Type B pancreatic cell (in vitro differentiated cells): ENCODE measurements at regions not wholly inside any gene's neighbourhood (a gene's known extent, or its start where the extent isn't known, plus 50 kb on each side); places are given as distances from the start of the nearest gene placed in this dataset.

Experiments
- DNase-seq: peaks from one replicate; pipeline ENCODE4 v3.0.0; 2021; ENCODE audit warnings: mixed read lengths; ENCODE audit not compliant: unreplicated experiment; ENCODE audit errors: extremely low spot score
- H3K27ac Mint-ChIP-seq: 2 replicates; pipeline ENCODE4 v1.8.0; 2021; ENCODE audit warnings: mild to moderate bottlenecking, mixed read lengths
- H3K27me3 Mint-ChIP-seq: 2 replicates; pipeline ENCODE4 v1.8.0; 2021; ENCODE audit warnings: mixed read lengths
- H3K36me3 Mint-ChIP-seq: 2 replicates; pipeline ENCODE4 v1.8.0; 2021; ENCODE audit warnings: mixed read lengths
- H3K4me1 Mint-ChIP-seq: one replicate; pipeline ENCODE4 v1.8.0; 2021; ENCODE audit warnings: mixed read lengths; ENCODE audit not compliant: unreplicated experiment
- H3K4me3 Mint-ChIP-seq: 2 replicates; pipeline ENCODE4 v1.8.0; 2021; ENCODE audit warnings: mild to moderate bottlenecking, mixed read lengths
- H3K9me3 Mint-ChIP-seq: 2 replicates; pipeline ENCODE4 v1.8.0; 2021; ENCODE audit warnings: mixed read lengths
- TF ChIP-seq, protein P1 (sequence below): fragments of 200-600 bp; sonication (generic); conservative IDR thresholded peaks from 2 replicates; pipeline ENCODE4 v1.5.0; 2021; ENCODE audit warnings: antibody characterized with exemption, mild to moderate bottlenecking

- H3K27me3 Mint-ChIP-seq: no peaks in the 10 kb centered on the region
- H3K9me3 Mint-ChIP-seq: no peaks in the 10 kb centered on the region
- H3K36me3 Mint-ChIP-seq: peaks cover 3% of the 10 kb centered on the region
- no peak overlapping the region for H3K27ac Mint-ChIP-seq
- no peak for DNase-seq
- TF ChIP-seq, protein P1, sequence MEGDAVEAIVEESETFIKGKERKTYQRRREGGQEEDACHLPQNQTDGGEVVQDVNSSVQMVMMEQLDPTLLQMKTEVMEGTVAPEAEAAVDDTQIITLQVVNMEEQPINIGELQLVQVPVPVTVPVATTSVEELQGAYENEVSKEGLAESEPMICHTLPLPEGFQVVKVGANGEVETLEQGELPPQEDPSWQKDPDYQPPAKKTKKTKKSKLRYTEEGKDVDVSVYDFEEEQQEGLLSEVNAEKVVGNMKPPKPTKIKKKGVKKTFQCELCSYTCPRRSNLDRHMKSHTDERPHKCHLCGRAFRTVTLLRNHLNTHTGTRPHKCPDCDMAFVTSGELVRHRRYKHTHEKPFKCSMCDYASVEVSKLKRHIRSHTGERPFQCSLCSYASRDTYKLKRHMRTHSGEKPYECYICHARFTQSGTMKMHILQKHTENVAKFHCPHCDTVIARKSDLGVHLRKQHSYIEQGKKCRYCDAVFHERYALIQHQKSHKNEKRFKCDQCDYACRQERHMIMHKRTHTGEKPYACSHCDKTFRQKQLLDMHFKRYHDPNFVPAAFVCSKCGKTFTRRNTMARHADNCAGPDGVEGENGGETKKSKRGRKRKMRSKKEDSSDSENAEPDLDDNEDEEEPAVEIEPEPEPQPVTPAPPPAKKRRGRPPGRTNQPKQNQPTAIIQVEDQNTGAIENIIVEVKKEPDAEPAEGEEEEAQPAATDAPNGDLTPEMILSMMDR: no peak
- peaks cover 9% of the 10 kb centered on the region for H3K4me1 Mint-ChIP-seq
- H3K4me3 Mint-ChIP-seq: no peak overlapping the region
Observed at GRCh38 chr12:32049956-32050355, 56.7 kb upstream of the BICD1 start.

DNA sequence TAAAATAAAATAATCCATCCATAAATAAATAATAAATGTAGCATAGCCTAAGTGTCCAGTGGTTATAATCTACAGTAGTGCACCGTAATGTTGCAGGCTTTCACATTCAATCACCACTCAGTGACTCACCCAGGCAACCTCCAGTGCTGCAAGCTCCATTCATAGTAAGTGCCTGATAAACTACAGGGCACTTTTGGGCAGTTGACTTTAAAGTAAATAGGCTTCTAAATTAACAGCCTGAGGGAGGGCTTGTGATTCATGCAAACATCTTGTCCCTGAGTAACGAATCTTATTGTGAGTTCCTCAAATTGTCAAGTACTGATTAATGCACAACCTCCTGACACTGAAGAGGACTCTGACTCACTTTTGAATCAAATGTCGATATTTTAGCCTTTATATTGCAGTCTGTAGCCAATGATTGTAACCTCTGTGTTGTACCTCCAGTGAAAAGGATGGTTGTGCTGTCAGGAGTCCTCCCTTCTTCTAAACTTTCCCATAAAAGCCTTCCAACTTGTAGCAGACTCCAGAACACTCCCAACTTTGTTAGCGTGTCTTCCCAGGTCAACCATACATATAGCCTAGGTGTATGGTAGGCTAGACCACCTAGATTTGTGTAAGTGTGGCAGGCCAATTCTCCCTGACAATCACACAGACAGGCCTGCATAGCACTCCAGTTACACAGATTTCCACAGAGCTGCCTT, 55.0 kb upstream of the BICD1 start:
- TF ChIP-seq, protein P1: no peak
- Mint-ChIP-seq H3K4me1 (peaks cover 9% of the 10 kb centered on the region), H3K9me3 (no peaks in the 10 kb centered on the region), H3K36me3 (no peaks in the 10 kb centered on the region), H3K27me3 (no peaks in the 10 kb centered on the region), H3K4me3 (no peak overlapping the region), H3K27ac (peak overlapping the region; percentile 52)
- no peak for DNase-seq

GRCh38 chr12:32052212-32052713, 54.4 kb upstream of the BICD1 start:
- Mint-ChIP-seq H3K27me3 (no peaks in the 10 kb centered on the region), H3K27ac (peak overlapping the region; percentile 52), H3K4me3 (no peak overlapping the region), H3K9me3 (no peaks in the 10 kb centered on the region), H3K4me1 (peaks cover 9% of the 10 kb centered on the region), H3K36me3 (no peaks in the 10 kb centered on the region)
- DNase-seq: no peak
- TF ChIP-seq, protein P1: no peak

- TF ChIP-seq, protein P1: no peak
- no peak for DNase-seq
- H3K27ac Mint-ChIP-seq: no peak overlapping the region
- H3K4me3 Mint-ChIP-seq: no peak overlapping the region
- no peaks in the 10 kb centered on the region for H3K27me3 Mint-ChIP-seq
- peaks cover 9% of the 10 kb centered on the region for H3K4me1 Mint-ChIP-seq
- no peaks in the 10 kb centered on the region for H3K9me3 Mint-ChIP-seq
- H3K36me3 Mint-ChIP-seq: no peaks in the 10 kb centered on the region
Observed at GRCh38 chr12:32053881-32054624, 52.6 kb upstream of the BICD1 start.
